Anterior cingulate cortex (tissue), 58 donors: ENCODE measurements at regions not wholly inside any gene's neighbourhood (a gene's known extent, or its start where the extent isn't known, plus 50 kb on each side); places are given as distances from the start of the nearest gene placed in this dataset.

ENCODE experiments used
- DNase-seq, 58 donors: peaks; one replicate each; lab custom pipeline; 2025; lab: John Stamatoyannopoulos, UW

GRCh38 chr5:8135742-8136141, 266.8 kb downstream of the MTRR start:
- DNase-seq = no peak

GRCh38 chr5:8136271-8136670, 267.3 kb downstream of the MTRR start:
- no peak for DNase-seq

- DNase-seq = no peak
Measured at GRCh38 chr5:8137941-8138550, 269.1 kb downstream of the MTRR start.

- no peak for DNase-seq
Measured at GRCh38 chr5:8138884-8139283, 269.9 kb downstream of the MTRR start.

- no peak for DNase-seq
Measured at GRCh38 chr5:8150791-8151190, 281.8 kb downstream of the MTRR start.

- DNase-seq = no peak
Measured at GRCh38 chr5:8156706-8157105, 287.8 kb downstream of the MTRR start.

- no peak for DNase-seq
Measured at GRCh38 chr5:8157320-8157822, 288.4 kb downstream of the MTRR start.

- DNase-seq = peak in 2 of 58 donors; percentile 9 to 19
Measured at GRCh38 chr5:8176101-8176693, 307.2 kb downstream of the MTRR start.

- DNase-seq = peak in 3 of 58 donors; percentile 4 to 11 (median 6)
Measured at GRCh38 chr5:8184455-8185063, 315.6 kb downstream of the MTRR start.

- DNase-seq = peak in 2 of 58 donors; percentile 33 to 36
Measured at GRCh38 chr5:8185852-8186251, 316.9 kb downstream of the MTRR start.

- no peak for DNase-seq
Measured at GRCh38 chr5:8188874-8189565, 320.1 kb downstream of the MTRR start.

- DNase-seq = no peak
Measured at GRCh38 chr5:8192840-8193239, 323.9 kb downstream of the MTRR start.

- no peak for DNase-seq
Measured at GRCh38 chr5:8196061-8196460, 327.1 kb downstream of the MTRR start.

- DNase-seq = no peak
Measured at GRCh38 chr5:8208307-8208706, 339.4 kb downstream of the MTRR start.

- peak in 7 of 58 donors; percentile 3 to 43 (median 23) for DNase-seq
Measured at GRCh38 chr5:8209500-8209899, 340.6 kb downstream of the MTRR start.

GRCh38 chr5:8213701-8214240, 344.8 kb downstream of the MTRR start:
- DNase-seq = peak in 6 of 58 donors; percentile 11 to 59 (median 30)

GRCh38 chr5:8216921-8217320, 348.0 kb downstream of the MTRR start:
- no peak for DNase-seq

GRCh38 chr5:8226148-8226547, 357.2 kb downstream of the MTRR start:
- DNase-seq = no peak

GRCh38 chr5:8227112-8227511, 358.2 kb downstream of the MTRR start:
- DNase-seq = no peak

GRCh38 chr5:8229551-8229950, 360.6 kb downstream of the MTRR start:
- DNase-seq = no peak

- DNase-seq = no peak
Measured at GRCh38 chr5:8230868-8231267, 361.9 kb downstream of the MTRR start.
